CD14-positive monocyte (primary cell): ENCODE measurements at regions not wholly inside any gene's neighbourhood (a gene's known extent, or its start where the extent isn't known, plus 50 kb on each side); places are given as distances from the start of the nearest gene placed in this dataset.

Source experiments
- DNase-seq, 3 donors: peaks; one replicate each; pipeline ENCODE4 v3.0.0-alpha.2; 2011 to 2022
- H2AFZ ChIP-seq: 2 replicates; pipeline ENCODE4 v1.6.0; 2012; ENCODE audit warnings: mild to moderate bottlenecking, low read depth, low read length, inconsistent platforms; ENCODE audit not compliant: insufficient read depth, poor library complexity, severe bottlenecking
- H3K27ac ChIP-seq, 2 donors: 1 replicate in 1 of 2; 2 replicates in 1 of 2; pipeline ENCODE4 v1.5.1; 2012 to 2013; ENCODE audit warnings: low read length in 2 of 2, control low read depth in 1 of 2, inconsistent platforms in 1 of 2, low read depth in 1 of 2, mild to moderate bottlenecking in 1 of 2
- H3K27me3 ChIP-seq, 2 donors: one replicate each; pipeline versions ENCODE4 v1.6.0 to v1.6.1; 2011 to 2013; ENCODE audit warnings: low read length in 2 of 2; ENCODE audit not compliant: control insufficient read depth in 2 of 2, insufficient read depth in 2 of 2
- H3K36me3 ChIP-seq, 2 donors: replicated peaks in 1 of 2; 1 replicate in 1 of 2; 2 replicates in 1 of 2; pipeline versions ENCODE4 v1.5.1 to v1.6.1; 2012 to 2013; ENCODE audit warnings: low read length in 2 of 2, control low read depth in 1 of 2, inconsistent platforms in 1 of 2, mild to moderate bottlenecking in 1 of 2; ENCODE audit not compliant: insufficient read depth in 2 of 2, control insufficient read depth in 1 of 2
- H3K4me1 ChIP-seq, 2 donors: 1 replicate in 1 of 2; 2 replicates in 1 of 2; pipeline versions ENCODE4 v1.5.1 to v1.6.1; 2012 to 2013; ENCODE audit warnings: low read length in 2 of 2, control low read depth in 1 of 2, inconsistent platforms in 1 of 2, mild to moderate bottlenecking in 1 of 2, moderate library complexity in 1 of 2; ENCODE audit not compliant: insufficient read depth in 2 of 2, control insufficient read depth in 1 of 2
- H3K4me2 ChIP-seq: replicated peaks from 2 replicates; pipeline ENCODE3; 2012; ENCODE audit warnings: low read length, moderate library complexity, mild to moderate bottlenecking; ENCODE audit not compliant: poor library complexity, severe bottlenecking; ENCODE audit errors: extremely low read depth
- H3K4me3 ChIP-seq, 3 experiments: fragments of 200-600 bp in 1 of 3; sonication (generic) in 1 of 3; replicated peaks in 1 of 3; 1 replicate in 2 of 3; 2 replicates in 1 of 3; pipeline ENCODE4 v1.5.1; 2011 to 2013; ENCODE audit warnings: low read length in 3 of 3, mild to moderate bottlenecking in 3 of 3, control low read depth in 2 of 3, low read depth in 2 of 3, inconsistent platforms in 1 of 3, moderate library complexity in 1 of 3
- H3K79me2 ChIP-seq: 2 replicates; pipeline ENCODE4 v1.6.0; 2012; ENCODE audit warnings: mild to moderate bottlenecking, control low read depth, inconsistent platforms, low read length, moderate library complexity; ENCODE audit not compliant: insufficient read depth
- H3K9ac ChIP-seq: 2 replicates; pipeline ENCODE4 v1.6.0; 2017; ENCODE audit warnings: low read length, mild to moderate bottlenecking; ENCODE audit not compliant: insufficient read depth, poor library complexity, severe bottlenecking
- H3K9me3 ChIP-seq, 2 donors: replicated peaks in 1 of 2; 1 replicate in 1 of 2; 2 replicates in 1 of 2; pipeline versions ENCODE4 v1.5.1 to v1.6.1; 2012 to 2013; ENCODE audit warnings: low read length in 2 of 2, control low read depth in 1 of 2; ENCODE audit not compliant: control insufficient read depth in 1 of 2, insufficient read depth in 1 of 2
- H4K20me1 ChIP-seq: 2 replicates; pipeline ENCODE4 v1.6.0; 2012; ENCODE audit warnings: mild to moderate bottlenecking, low read length, control low read depth, moderate library complexity; ENCODE audit not compliant: insufficient read depth
- H3K27ac Mint-ChIP-seq, 7 donors: one replicate each; pipeline ENCODE4 v1.8.0; 2020; ENCODE audit warnings: mild to moderate bottlenecking in 7 of 7, mixed read lengths in 7 of 7, moderate library complexity in 6 of 7, inconsistent platforms in 2 of 7
- H3K27me3 Mint-ChIP-seq, 3 donors: one replicate each; pipeline ENCODE4 v1.8.0; 2021 to 2022; ENCODE audit warnings: low read depth in 3 of 3, mild to moderate bottlenecking in 3 of 3, mixed read lengths in 3 of 3, moderate library complexity in 3 of 3, inconsistent platforms in 1 of 3
- H3K36me3 Mint-ChIP-seq, 2 donors: one replicate each; pipeline ENCODE4 v1.8.0; 2020; ENCODE audit warnings: mixed read lengths in 2 of 2, inconsistent platforms in 1 of 2, mild to moderate bottlenecking in 1 of 2
- H3K4me1 Mint-ChIP-seq: one replicate; pipeline ENCODE4 v1.8.0; 2020; ENCODE audit warnings: mild to moderate bottlenecking, mixed read lengths
- H3K4me3 Mint-ChIP-seq, 2 donors: one replicate each; pipeline ENCODE4 v1.8.0; 2020; ENCODE audit warnings: mild to moderate bottlenecking in 2 of 2, mixed read lengths in 2 of 2, moderate library complexity in 1 of 2
- H3K9me3 Mint-ChIP-seq, 7 donors: one replicate each; pipeline ENCODE4 v1.8.0; 2020 to 2022; ENCODE audit warnings: mixed read lengths in 7 of 7, mild to moderate bottlenecking in 6 of 7, moderate library complexity in 6 of 7, inconsistent platforms in 2 of 7
- WGBS: methylation state at CpG from one replicate; pipeline ENCODE4 v1.1.5; 2013; ENCODE audit warnings: missing lambda C conversion rate; ENCODE audit not compliant: insufficient coverage; 5-methylcytosine and 5-hydroxymethylcytosine counted together
- intact Hi-C, 2 donors: fragments of 100-400 bp; cut with micrococcal nuclease; formaldehyde crosslinking; loops; one replicate each; pipeline versions ENCODE4 v1.15.0 to v1.15.1; 2023
- TF ChIP-seq, protein P1 (sequence below): fragments of 200-600 bp; IDR thresholded peaks from one replicate; pipeline ENCODE4 v1.8.0; 2022; ENCODE audit warnings: antibody characterized with exemption, mild to moderate bottlenecking

DNA sequence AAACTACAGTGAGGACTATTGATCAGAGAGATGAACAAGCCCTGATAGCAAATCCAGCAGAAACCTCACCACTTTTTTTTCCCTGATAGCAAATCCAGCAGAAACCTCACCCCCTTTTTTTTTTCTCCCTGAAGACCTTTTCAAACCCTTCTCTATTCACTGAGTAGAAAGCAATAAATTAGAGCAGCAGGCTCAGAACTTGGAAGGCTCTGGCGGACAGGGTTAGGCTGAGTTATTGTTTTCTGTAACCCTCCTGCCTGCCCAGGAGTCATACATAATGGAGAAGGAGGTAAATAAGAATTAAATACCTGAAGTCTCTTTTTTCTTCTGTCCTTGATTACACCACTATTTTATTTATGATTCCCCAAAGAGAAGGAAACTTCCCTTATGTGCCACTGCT lies 136.3 kb upstream of the SNX2 start:
- Histone ChIP-seq H2AFZ (no peak overlapping the region), H4K20me1 (no peaks in the 10 kb centered on the region), H3K36me3 (no peaks in the 10 kb centered on the region), H3K4me2 (no peak overlapping the region), H3K4me3 (no peak overlapping the region), H3K27me3 (no peaks in the 10 kb centered on the region), H3K79me2 (no peaks in the 10 kb centered on the region), H3K4me1 (no peaks in the 10 kb centered on the region), H3K27ac (no peak overlapping the region), H3K9me3 (peaks cover 0 to 10% of the 10 kb centered on the region in 2 donors), H3K9ac (no peak overlapping the region)
- intact Hi-C loops, result no loop called here
- Mint-ChIP-seq H3K4me3 (no peak overlapping the region), H3K27ac (no peak overlapping the region), H3K9me3 (peaks cover 0 to 19% (median 7%) of the 10 kb centered on the region in 7 donors), H3K27me3 (peaks cover 0 to 2% (median 1%) of the 10 kb centered on the region in 3 donors), H3K36me3 (no peaks in the 10 kb centered on the region), H3K4me1 (no peaks in the 10 kb centered on the region)
- no CpG with 5 or more reads among the region's 1 CpG for WGBS
- DNase-seq, result no peak
- TF ChIP-seq, protein P1, sequence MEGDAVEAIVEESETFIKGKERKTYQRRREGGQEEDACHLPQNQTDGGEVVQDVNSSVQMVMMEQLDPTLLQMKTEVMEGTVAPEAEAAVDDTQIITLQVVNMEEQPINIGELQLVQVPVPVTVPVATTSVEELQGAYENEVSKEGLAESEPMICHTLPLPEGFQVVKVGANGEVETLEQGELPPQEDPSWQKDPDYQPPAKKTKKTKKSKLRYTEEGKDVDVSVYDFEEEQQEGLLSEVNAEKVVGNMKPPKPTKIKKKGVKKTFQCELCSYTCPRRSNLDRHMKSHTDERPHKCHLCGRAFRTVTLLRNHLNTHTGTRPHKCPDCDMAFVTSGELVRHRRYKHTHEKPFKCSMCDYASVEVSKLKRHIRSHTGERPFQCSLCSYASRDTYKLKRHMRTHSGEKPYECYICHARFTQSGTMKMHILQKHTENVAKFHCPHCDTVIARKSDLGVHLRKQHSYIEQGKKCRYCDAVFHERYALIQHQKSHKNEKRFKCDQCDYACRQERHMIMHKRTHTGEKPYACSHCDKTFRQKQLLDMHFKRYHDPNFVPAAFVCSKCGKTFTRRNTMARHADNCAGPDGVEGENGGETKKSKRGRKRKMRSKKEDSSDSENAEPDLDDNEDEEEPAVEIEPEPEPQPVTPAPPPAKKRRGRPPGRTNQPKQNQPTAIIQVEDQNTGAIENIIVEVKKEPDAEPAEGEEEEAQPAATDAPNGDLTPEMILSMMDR, result no peak

DNA sequence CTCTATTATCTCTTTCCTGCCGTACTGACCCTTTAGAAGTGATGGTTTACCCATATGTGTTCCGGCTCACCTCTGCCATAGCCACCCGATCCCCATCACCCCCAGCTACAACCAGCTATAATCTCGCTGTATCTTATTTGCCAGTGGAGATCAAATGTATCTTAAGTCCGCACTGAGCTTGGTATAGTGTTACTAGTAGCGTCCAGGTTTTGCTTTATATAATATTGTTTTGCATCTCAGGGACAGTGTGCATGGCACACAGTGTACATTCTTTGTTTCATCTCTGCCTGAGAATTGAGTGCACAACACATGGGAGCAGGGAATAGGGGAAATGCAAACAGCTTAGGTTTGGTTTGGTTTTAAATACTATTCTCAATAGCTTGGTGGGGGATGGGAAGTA lies 135.8 kb upstream of the SNX2 start:
- Mint-ChIP-seq H3K4me3 (no peak overlapping the region), H3K4me1 (no peaks in the 10 kb centered on the region), H3K9me3 (peaks cover 0 to 19% (median 7%) of the 10 kb centered on the region in 7 donors), H3K27me3 (peaks cover 0 to 2% (median 1%) of the 10 kb centered on the region in 3 donors), H3K36me3 (no peaks in the 10 kb centered on the region), H3K27ac (no peak overlapping the region)
- H3K27ac ChIP-seq, result no peak overlapping the region
- no peak overlapping the region for H2AFZ ChIP-seq
- H3K4me1 ChIP-seq, result no peaks in the 10 kb centered on the region
- no peak overlapping the region for H3K4me3 ChIP-seq
- TF ChIP-seq, protein P1, result no peak
- H3K36me3 ChIP-seq, result no peaks in the 10 kb centered on the region
- WGBS, result 60% methylated on average over 1 of the region's 6 CpGs
- H3K79me2 ChIP-seq, result no peaks in the 10 kb centered on the region
- peaks cover 0 to 10% of the 10 kb centered on the region in 2 donors for H3K9me3 ChIP-seq
- H3K27me3 ChIP-seq, result no peaks in the 10 kb centered on the region
- DNase-seq, result no peak
- H4K20me1 ChIP-seq, result no peaks in the 10 kb centered on the region
- H3K9ac ChIP-seq, result no peak overlapping the region
- intact Hi-C loops, result no loop called here
- no peak overlapping the region for H3K4me2 ChIP-seq
